Right atrium auricular region (tissue), 2 donors: ENCODE measurements at regions not wholly inside any gene's neighbourhood (a gene's known extent, or its start where the extent isn't known, plus 50 kb on each side); places are given as distances from the start of the nearest gene placed in this dataset.

Experiments
- DNase-seq: peaks from one replicate; pipeline ENCODE4 v3.0.0-alpha.2; 2019; ENCODE audit warnings: low spot score
- H3K27ac ChIP-seq, 2 donors: fragments of 200-600 bp; sonication (generic); 1 replicate in 1 of 2; 2 replicates in 1 of 2; pipeline ENCODE4 v1.5.1; 2016 to 2019
- H3K27me3 ChIP-seq, 2 donors: fragments of 200-600 bp; sonication (generic); one replicate each; pipeline versions ENCODE4 v1.5.1 to v1.6.0; 2017 to 2019
- H3K36me3 ChIP-seq: fragments of 200-600 bp; sonication (generic); one replicate; pipeline ENCODE4 v1.5.1; 2016
- H3K4me1 ChIP-seq, 2 donors: fragments of 200-600 bp; sonication (generic); one replicate each; pipeline versions ENCODE4 v1.5.1 to v1.6.0; 2017 to 2019
- H3K4me3 ChIP-seq, 2 donors: fragments of 200-600 bp; sonication (generic); 1 replicate in 1 of 2; 2 replicates in 1 of 2; pipeline ENCODE4 v1.5.1; 2017 to 2019; ENCODE audit warnings: mild to moderate bottlenecking in 1 of 2, moderate library complexity in 1 of 2
- H3K9me3 ChIP-seq, 2 donors: fragments of 200-600 bp; sonication (generic); one replicate each; pipeline ENCODE4 v1.5.1; 2019
- CTCF ChIP-seq, 2 donors: fragments of 200-600 bp; sonication (generic); IDR thresholded peaks; one replicate each; pipeline ENCODE4 v1.5.1; 2019; ENCODE audit warnings: antibody characterized with exemption in 2 of 2

- TF ChIP-seq CTCF (IDR thresholded peaks at IDR 0.05): no peak
- Histone ChIP-seq H3K27ac (no peak overlapping the region), H3K4me1 (no peaks in the 10 kb centered on the region), H3K9me3 (peaks cover 0 to 5% of the 10 kb centered on the region in 2 donors), H3K27me3 (no peaks in the 10 kb centered on the region), H3K36me3 (no peaks in the 10 kb centered on the region), H3K4me3 (no peak overlapping the region)
- DNase-seq: no peak
Measured at GRCh38 chr20:61047515-61047914, 204.5 kb upstream of the CDH4 start.

GRCh38 chr20:61048302-61048701 is 203.8 kb upstream of the CDH4 start:
- Histone ChIP-seq H3K27ac (no peak overlapping the region), H3K4me1 (no peaks in the 10 kb centered on the region), H3K36me3 (no peaks in the 10 kb centered on the region), H3K9me3 (peaks cover 0 to 5% of the 10 kb centered on the region in 2 donors), H3K27me3 (no peaks in the 10 kb centered on the region), H3K4me3 (no peak overlapping the region)
- no peak for TF ChIP-seq CTCF (IDR thresholded peaks at IDR 0.05)
- DNase-seq: no peak

GRCh38 chr20:61049684-61050083 is 202.4 kb upstream of the CDH4 start:
- Histone ChIP-seq H3K27me3 (no peaks in the 10 kb centered on the region), H3K27ac (no peak overlapping the region), H3K4me3 (no peak overlapping the region), H3K4me1 (no peaks in the 10 kb centered on the region), H3K9me3 (peaks cover 0 to 5% of the 10 kb centered on the region in 2 donors), H3K36me3 (no peaks in the 10 kb centered on the region)
- no peak for TF ChIP-seq CTCF (IDR thresholded peaks at IDR 0.05)
- DNase-seq: no peak

- DNase-seq: no peak
- no peak for TF ChIP-seq CTCF (IDR thresholded peaks at IDR 0.05)
- Histone ChIP-seq H3K36me3 (no peaks in the 10 kb centered on the region), H3K27ac (no peak overlapping the region), H3K4me1 (no peaks in the 10 kb centered on the region), H3K27me3 (no peaks in the 10 kb centered on the region), H3K4me3 (no peak overlapping the region), H3K9me3 (peaks cover 0 to 5% of the 10 kb centered on the region in 2 donors)
Measured at GRCh38 chr20:61050336-61050890, 201.6 kb upstream of the CDH4 start.

- Histone ChIP-seq H3K4me3 (no peak overlapping the region), H3K4me1 (no peaks in the 10 kb centered on the region), H3K27me3 (no peaks in the 10 kb centered on the region), H3K36me3 (no peaks in the 10 kb centered on the region), H3K27ac (no peak overlapping the region), H3K9me3 (peaks cover 0 to 5% of the 10 kb centered on the region in 2 donors)
- DNase-seq: no peak
- no peak for TF ChIP-seq CTCF (IDR thresholded peaks at IDR 0.05)
Measured at GRCh38 chr20:61052195-61052750, 199.8 kb upstream of the CDH4 start.
